HCT116 (cell line): ENCODE measurements at regions not wholly inside any gene's neighbourhood (a gene's known extent, or its start where the extent isn't known, plus 50 kb on each side); places are given as distances from the start of the nearest gene placed in this dataset.

Experiments
- ATAC-seq: fragments of 200-7000 bp; cut with Tn5 transposase; 2 replicates; pipeline ENCODE4 v1.9.1; 2020; ENCODE audit warnings: mild to moderate bottlenecking, moderate library complexity
- BruUV-seq: library from RNA; stranded (reverse); fragments of 400-500 nt; replicated peaks from 2 replicates; lab custom pipeline; 2021; lab: Mats Ljungman, UMichigan
- CTCF ChIA-PET: fragments of 300-600 bp; sonication (Branson Sonifier 250); formaldehyde crosslinking; loops from one replicate; lab custom pipeline; 2021; ENCODE audit warnings: antibody characterized with exemption; lab: Charles Lee
- POLR2A ChIA-PET: fragments of 300-600, 350-600 bp; sonication (Branson Sonifier 250); formaldehyde crosslinking; loops from one replicate; lab custom pipeline; 2021; ENCODE audit warnings: antibody characterized with exemption; lab: Charles Lee
- RAD21 ChIA-PET, 2 experiments: fragments of 300-600 bp; sonication (Branson Sonifier 250); formaldehyde crosslinking; loops; one replicate each; lab custom pipeline; 2023; ENCODE audit warnings: low total read pairs in 2 of 2; ENCODE audit not compliant: uncharacterized antibody in 2 of 2, unreplicated experiment in 2 of 2, low non-redundant PET in 1 of 2; lab: Charles Lee
- DNase-seq: peaks from one replicate; pipeline ENCODE4 v3.0.0-alpha.2; 2010; ENCODE audit warnings: low read depth, low spot score
- H2AFZ ChIP-seq: fragments of 200-600 bp; shearing (Covaris generic), sonication (generic); 2 replicates; pipeline ENCODE4 v1.6.1; 2017; ENCODE audit warnings: low read depth, mixed run types, mixed read lengths, antibody characterized with exemption, low read length; ENCODE audit not compliant: poor library complexity, severe bottlenecking
- H3K27ac ChIP-seq: 2 replicates; pipeline ENCODE4 v1.5.1; 2012; ENCODE audit warnings: low read depth, low read length
- H3K27me3 ChIP-seq: fragments of 200-600 bp; sonication (generic); 2 replicates; pipeline ENCODE4 v1.6.1; 2016; ENCODE audit warnings: mixed run types, low read length, mixed read lengths; ENCODE audit not compliant: insufficient read depth
- H3K36me3 ChIP-seq, 2 experiments: fragments of 200-500 bp in 1 of 2; fragments of 200-600 bp in 1 of 2; sonication (Bioruptor generic) in 1 of 2; sonication (generic) in 1 of 2; 2 replicates each; pipeline versions ENCODE4 v1.5.1 to v1.6.1; 2014 to 2016; ENCODE audit warnings: low read length in 2 of 2, inconsistent platforms in 1 of 2, mixed read lengths in 1 of 2, mixed run types in 1 of 2; ENCODE audit not compliant: insufficient read depth in 2 of 2, control insufficient read depth in 1 of 2
- H3K4me1 ChIP-seq, 2 experiments: fragments of 200-600 bp in 1 of 2; sonication (generic) in 1 of 2; 2 replicates each; pipeline versions ENCODE4 v1.5.1 to v1.6.1; 2012 to 2017; ENCODE audit warnings: low read length in 2 of 2, inconsistent platforms in 1 of 2, mild to moderate bottlenecking in 1 of 2, mixed read lengths in 1 of 2, mixed run types in 1 of 2, moderate library complexity in 1 of 2; ENCODE audit not compliant: insufficient read depth in 2 of 2, control insufficient read depth in 1 of 2
- H3K4me2 ChIP-seq: fragments of 200-600 bp; sonication (generic); 2 replicates; pipeline ENCODE4 v1.6.1; 2017; ENCODE audit warnings: mixed run types, low read length, mixed read lengths
- H3K4me3 ChIP-seq, 2 experiments: fragments of 200-600 bp in 1 of 2; sonication (generic) in 1 of 2; replicated peaks in 1 of 2; 2 replicates each; pipeline ENCODE4 v1.5.1; 2011 to 2016; ENCODE audit warnings: low read length in 2 of 2, control low read depth in 1 of 2, low read depth in 1 of 2, mild to moderate bottlenecking in 1 of 2, mixed read lengths in 1 of 2, mixed run types in 1 of 2
- H3K79me2 ChIP-seq: fragments of 200-600 bp; sonication (generic); 2 replicates; pipeline ENCODE4 v1.6.1; 2017; ENCODE audit warnings: mild to moderate bottlenecking, mixed run types, low read length, moderate library complexity, mixed read lengths; ENCODE audit not compliant: insufficient read depth
- H3K9ac ChIP-seq: fragments of 200-600 bp; sonication (generic); 2 replicates; pipeline ENCODE4 v1.6.1; 2016; ENCODE audit warnings: low read length, mixed read lengths
- H3K9me2 ChIP-seq: fragments of 200-600 bp; sonication (generic), shearing (Covaris generic); 2 replicates; pipeline ENCODE4 v1.6.1; 2017; ENCODE audit warnings: mixed run types, mild to moderate bottlenecking, moderate library complexity; ENCODE audit not compliant: insufficient read depth
- H3K9me3 ChIP-seq, 2 experiments: fragments of 200-500 bp in 1 of 2; fragments of 200-600 bp in 1 of 2; sonication (Bioruptor generic) in 1 of 2; sonication (generic) in 1 of 2; 2 replicates each; pipeline ENCODE4 v1.6.1; 2014 to 2017; ENCODE audit warnings: low read length in 2 of 2, mixed read lengths in 2 of 2, inconsistent platforms in 1 of 2, low read depth in 1 of 2, mild to moderate bottlenecking in 1 of 2, mixed run types in 1 of 2, moderate library complexity in 1 of 2; ENCODE audit not compliant: control insufficient read depth in 1 of 2, insufficient read depth in 1 of 2
- H4K20me1 ChIP-seq: fragments of 200-600 bp; sonication (generic), shearing (Covaris generic); 2 replicates; pipeline ENCODE4 v1.6.1; 2017; ENCODE audit warnings: mixed run types, mild to moderate bottlenecking, moderate library complexity; ENCODE audit not compliant: insufficient read depth
- CTCF ChIP-seq, 3 experiments: fragments of 200-600 bp in 1 of 3; sonication (generic) in 1 of 3; IDR thresholded peaks in 2 of 3; conservative IDR thresholded peaks in 1 of 3; 2 replicates each; pipeline ENCODE4 v1.5.1; 2012 to 2017; ENCODE audit warnings: low read depth in 2 of 3, low read length in 2 of 3, antibody characterized with exemption in 1 of 3, borderline replicate concordance in 1 of 3, control low read depth in 1 of 3, mild to moderate bottlenecking in 1 of 3, mixed read lengths in 1 of 3, mixed run types in 1 of 3, moderate library complexity in 1 of 3; ENCODE audit not compliant: insufficient read depth in 1 of 3
- EGR1 ChIP-seq: IDR thresholded peaks from 2 replicates; pipeline ENCODE4 v1.6.1; 2012; ENCODE audit warnings: low read depth
- RAD21 ChIP-seq: IDR thresholded peaks from 2 replicates; pipeline ENCODE4 v1.6.1; 2012; ENCODE audit warnings: low read depth, mild to moderate bottlenecking
- SRF ChIP-seq: IDR thresholded peaks from 2 replicates; pipeline ENCODE4 v1.6.1; 2012; ENCODE audit warnings: low read depth
- TCF7L2 ChIP-seq: IDR thresholded peaks from 2 replicates; pipeline ENCODE4 v1.7.0; 2011; ENCODE audit warnings: borderline replicate concordance, inconsistent platforms; ENCODE audit not compliant: insufficient read depth, insufficient read length; ENCODE audit errors: extremely low read depth
- intact Hi-C: fragments of 100-400 bp; cut with micrococcal nuclease; formaldehyde crosslinking; loops from 2 replicates; pipeline ENCODE4 v1.10.0; 2022

DNA sequence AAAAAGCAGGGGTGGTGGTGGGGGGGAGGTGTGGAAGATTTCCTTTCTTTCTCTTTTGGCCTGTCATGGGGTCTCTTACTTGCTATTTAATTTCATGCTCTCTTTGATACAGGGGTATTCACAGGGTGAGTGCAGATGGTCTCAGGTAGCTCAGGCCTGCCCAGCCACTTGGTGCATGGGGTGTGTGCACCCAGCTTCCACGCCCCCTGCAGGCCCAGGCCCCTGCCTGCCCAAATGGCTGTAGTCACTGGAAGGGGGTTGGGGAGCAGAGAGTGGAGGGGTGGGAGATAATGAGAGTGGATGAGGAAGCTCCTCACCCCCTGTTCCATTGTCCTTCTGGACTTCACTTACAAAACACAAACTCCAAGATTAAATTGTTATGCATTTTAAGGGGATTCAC is 133.6 kb upstream of the SGK1 start:
- DNase-seq (no peak), ATAC-seq (peak; percentile 66)
- H3K36me3 ChIP-seq, result no peaks in the 10 kb centered on the region
- H3K27ac ChIP-seq, result no peak overlapping the region
- H3K79me2 ChIP-seq, result no peaks in the 10 kb centered on the region
- BruUV-seq, result no TSS peak
- ChIA-PET POLR2A (no interaction called here), RAD21 (no interaction called here), CTCF (no interaction called here)
- H3K9me3 ChIP-seq, result no peaks in the 10 kb centered on the region
- intact Hi-C loops, result no loop called here
- peaks cover 3 to 6% of the 10 kb centered on the region in 2 experiments; a peak in 2 of 4 replicates for H3K4me1 ChIP-seq
- H4K20me1 ChIP-seq, result no peaks in the 10 kb centered on the region
- H3K9me2 ChIP-seq, result no peaks in the 10 kb centered on the region
- H3K27me3 ChIP-seq, result no peaks in the 10 kb centered on the region
- no peak overlapping the region for H3K4me3 ChIP-seq
- H3K9ac ChIP-seq, result no peak overlapping the region
- H3K4me2 ChIP-seq, result no peak overlapping the region
- TF ChIP-seq CTCF (IDR thresholded peaks at IDR 0.05 in 2 of 3, conservative IDR thresholded peaks at IDR 0.05 in 1 of 3; ENCODE audit: borderline replicate concordance in 1 of 3, insufficient read depth in 1 of 3, low read depth in 2 of 3, low read length in 2 of 3) (peak in 1 of 3 experiments; percentile 21; a peak in 2 of 6 replicates), SRF (no peak)
- no peak overlapping the region for H2AFZ ChIP-seq

GRCh38 chr6:134449781-134450180 is 131.9 kb upstream of the SGK1 start:
- H3K4me3 ChIP-seq, result no peak overlapping the region
- peaks cover 3 to 6% of the 10 kb centered on the region in 2 experiments; a peak in 2 of 4 replicates for H3K4me1 ChIP-seq
- intact Hi-C loops, result no loop called here
- ChIA-PET RAD21 (no interaction called here), POLR2A (no interaction called here), CTCF (no interaction called here)
- H3K9me3 ChIP-seq, result no peaks in the 10 kb centered on the region
- no peak overlapping the region for H3K9ac ChIP-seq
- ATAC-seq (no peak), DNase-seq (no peak)
- H4K20me1 ChIP-seq, result no peaks in the 10 kb centered on the region
- H3K4me2 ChIP-seq, result no peak overlapping the region
- no peak overlapping the region for H2AFZ ChIP-seq
- no peaks in the 10 kb centered on the region for H3K9me2 ChIP-seq
- no TSS peak for BruUV-seq
- no peaks in the 10 kb centered on the region for H3K79me2 ChIP-seq
- no peaks in the 10 kb centered on the region for H3K36me3 ChIP-seq
- TF ChIP-seq EGR1, result no peak
- no peak for TF ChIP-seq RAD21
- TF ChIP-seq TCF7L2, result no peak
- H3K27ac ChIP-seq, result no peak overlapping the region
- no peaks in the 10 kb centered on the region for H3K27me3 ChIP-seq
